22Rv1 (cell line): ENCODE measurements at regions not wholly inside any gene's neighbourhood (a gene's known extent, or its start where the extent isn't known, plus 50 kb on each side); places are given as distances from the start of the nearest gene placed in this dataset.

Experiments used
- CTCF ChIP-seq: fragments of 450-650 bp; IDR thresholded peaks from 2 replicates; pipeline ENCODE4 v1.5.1; 2017; ENCODE audit warnings: mild to moderate bottlenecking
- ZFX ChIP-seq: fragments of 450-650 bp; IDR thresholded peaks from 2 replicates; pipeline ENCODE4 v1.6.1; 2017; ENCODE audit warnings: antibody characterized with exemption, borderline replicate concordance

- TF ChIP-seq CTCF (no peak), ZFX (no peak)
These were observed 116.0 kb downstream of the COPS8 start for GRCh38 chr2:237201461-237202287.
